Fibroblast of lung (primary cell): ENCODE measurements at regions not wholly inside any gene's neighbourhood (a gene's known extent, or its start where the extent isn't known, plus 50 kb on each side); places are given as distances from the start of the nearest gene placed in this dataset.

Experiments used
- CTCF ChIP-seq, 2 donors: IDR thresholded peaks in 1 of 2; conservative IDR thresholded peaks in 1 of 2; 1 replicate in 1 of 2; 2 replicates in 1 of 2; pipeline ENCODE4 v1.5.1; 2011 to 2012; ENCODE audit warnings: low read length in 2 of 2, control low read depth in 1 of 2, inconsistent platforms in 1 of 2, low read depth in 1 of 2, mild to moderate bottlenecking in 1 of 2
- EZH2 ChIP-seq: IDR thresholded peaks from 2 replicates; pipeline ENCODE4 v1.5.1; 2012; ENCODE audit warnings: low read length, control low read depth, mild to moderate bottlenecking; ENCODE audit errors: missing control alignments

- no peak for TF ChIP-seq CTCF (conservative IDR thresholded peaks at IDR 0.05 in 1 of 2, IDR thresholded peaks at IDR 0.05 in 1 of 2; ENCODE audit: low read depth in 1 of 2, low read length in 2 of 2)
- TF ChIP-seq EZH2: no peak
Observed at GRCh38 chr2:186085226-186085625, 346.6 kb downstream of the FSIP2 start.
